Mucosa of descending colon (tissue), 3 donors: ENCODE measurements at regions not wholly inside any gene's neighbourhood (a gene's known extent, or its start where the extent isn't known, plus 50 kb on each side); places are given as distances from the start of the nearest gene placed in this dataset.

Experiments used
- ATAC-seq: fragments of 200-7000 bp; cut with Tn5 transposase; one replicate; pipeline ENCODE4 v1.9.1; 2020; ENCODE audit warnings: mild to moderate bottlenecking, moderate library complexity
- DNase-seq, 3 donors: peaks; one replicate each; pipeline ENCODE4 v3.0.0-alpha.2; 2020
- H3K36me3 ChIP-seq: fragments of 200-600 bp; one replicate; pipeline ENCODE4 v1.8.0; 2021; ENCODE audit warnings: low read depth, mild to moderate bottlenecking
- H3K4me1 ChIP-seq: fragments of 200-600 bp; one replicate; pipeline ENCODE4 v1.8.0; 2021; ENCODE audit warnings: low read depth, mild to moderate bottlenecking
- H3K4me3 ChIP-seq: fragments of 200-600 bp; one replicate; pipeline ENCODE4 v1.8.0; 2021; ENCODE audit warnings: mild to moderate bottlenecking
- H3K9me3 ChIP-seq: fragments of 200-600 bp; one replicate; pipeline ENCODE4 v1.8.0; 2021; ENCODE audit warnings: mild to moderate bottlenecking
- intact Hi-C, 2 donors: fragments of 100-400 bp; cut with DNase I in 1 of 2; cut with micrococcal nuclease in 1 of 2; formaldehyde crosslinking; loops; one replicate each; pipeline versions ENCODE4 v1.11.0 to v1.11.1; 2022; cut with DNase I, micrococcal nuclease
- TF ChIP-seq, protein P1 (sequence below): fragments of 200-600 bp; IDR thresholded peaks from one replicate; pipeline ENCODE4 v1.8.0; 2022; ENCODE audit warnings: antibody characterized with exemption, mild to moderate bottlenecking
- donor health status: DM: no; HTN: no; CAD: no; lungs with moderate emphysema.
- donor health status: DM: no; HTN: no; CAD: no.
- donor health status: DM: no; HTN: yes; CAD: no.

DNA sequence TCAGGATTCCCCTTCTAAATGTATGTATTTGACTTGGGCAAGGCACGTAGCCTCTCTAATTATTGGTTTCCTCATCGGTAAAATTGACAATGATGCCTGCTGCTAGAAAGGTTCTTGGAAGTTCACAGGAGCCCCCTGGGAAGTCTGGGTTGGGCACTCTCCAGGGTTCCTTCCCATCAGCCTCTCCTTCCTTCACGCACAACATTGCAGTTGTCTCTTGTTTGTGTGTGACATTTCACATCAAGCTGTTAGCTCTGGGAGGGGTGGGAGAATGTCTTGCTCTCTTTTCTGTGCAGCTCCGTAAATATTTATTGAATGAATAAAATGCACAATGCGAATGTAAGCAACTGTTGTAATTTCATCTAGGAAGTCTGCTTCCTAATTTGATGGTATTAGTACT, 153.2 kb upstream of the PRICKLE1 start:
- TF ChIP-seq, protein P1, sequence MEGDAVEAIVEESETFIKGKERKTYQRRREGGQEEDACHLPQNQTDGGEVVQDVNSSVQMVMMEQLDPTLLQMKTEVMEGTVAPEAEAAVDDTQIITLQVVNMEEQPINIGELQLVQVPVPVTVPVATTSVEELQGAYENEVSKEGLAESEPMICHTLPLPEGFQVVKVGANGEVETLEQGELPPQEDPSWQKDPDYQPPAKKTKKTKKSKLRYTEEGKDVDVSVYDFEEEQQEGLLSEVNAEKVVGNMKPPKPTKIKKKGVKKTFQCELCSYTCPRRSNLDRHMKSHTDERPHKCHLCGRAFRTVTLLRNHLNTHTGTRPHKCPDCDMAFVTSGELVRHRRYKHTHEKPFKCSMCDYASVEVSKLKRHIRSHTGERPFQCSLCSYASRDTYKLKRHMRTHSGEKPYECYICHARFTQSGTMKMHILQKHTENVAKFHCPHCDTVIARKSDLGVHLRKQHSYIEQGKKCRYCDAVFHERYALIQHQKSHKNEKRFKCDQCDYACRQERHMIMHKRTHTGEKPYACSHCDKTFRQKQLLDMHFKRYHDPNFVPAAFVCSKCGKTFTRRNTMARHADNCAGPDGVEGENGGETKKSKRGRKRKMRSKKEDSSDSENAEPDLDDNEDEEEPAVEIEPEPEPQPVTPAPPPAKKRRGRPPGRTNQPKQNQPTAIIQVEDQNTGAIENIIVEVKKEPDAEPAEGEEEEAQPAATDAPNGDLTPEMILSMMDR, result no peak
- Histone ChIP-seq H3K9me3 (peaks cover 3% of the 10 kb centered on the region), H3K36me3 (no peaks in the 10 kb centered on the region), H3K4me3 (no peak overlapping the region), H3K4me1 (no peaks in the 10 kb centered on the region)
- DNase-seq (peak in 1 of 3 donors; percentile 4), ATAC-seq (peak; percentile 13)
- intact Hi-C loops, result no loop called here

DNA sequence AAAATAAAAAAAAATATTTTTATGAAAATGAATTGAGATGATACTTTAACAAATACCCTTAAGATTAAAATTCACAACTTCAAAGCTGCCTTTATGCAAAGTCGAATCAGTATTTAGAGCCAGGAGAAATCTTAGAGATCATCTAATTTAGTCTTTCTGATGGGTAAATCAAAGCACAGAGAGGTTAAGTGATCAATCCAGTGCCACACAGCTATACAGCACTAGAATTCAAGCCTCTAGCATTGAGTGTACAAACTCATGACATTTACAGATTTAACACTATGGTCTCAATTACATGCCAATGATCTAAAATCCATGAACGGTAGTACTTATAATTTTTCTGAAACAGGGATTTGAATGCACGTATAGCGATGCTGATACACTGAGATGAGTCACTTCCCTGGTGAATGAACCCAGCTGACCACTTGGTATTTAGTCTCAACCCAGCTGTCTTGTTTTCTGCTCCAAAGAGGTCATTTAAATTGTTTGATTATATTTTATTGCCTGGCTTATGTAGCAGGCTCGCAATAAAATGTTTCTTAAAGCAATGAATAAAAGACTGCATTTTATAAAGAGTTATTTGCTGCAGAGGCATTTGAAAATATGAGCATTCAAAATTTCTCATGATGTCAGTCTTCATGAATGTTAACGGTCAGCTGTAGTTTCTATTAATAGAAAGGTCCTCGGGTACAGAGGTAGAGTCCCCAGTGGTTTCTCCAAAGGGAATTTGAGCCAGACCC, 152.4 kb upstream of the PRICKLE1 start:
- ATAC-seq (no peak), DNase-seq (no peak)
- intact Hi-C loops, result no loop called here
- Histone ChIP-seq H3K4me3 (no peak overlapping the region), H3K4me1 (no peaks in the 10 kb centered on the region), H3K36me3 (no peaks in the 10 kb centered on the region), H3K9me3 (peaks cover 3% of the 10 kb centered on the region)
- TF ChIP-seq, protein P1, result no peak

DNA sequence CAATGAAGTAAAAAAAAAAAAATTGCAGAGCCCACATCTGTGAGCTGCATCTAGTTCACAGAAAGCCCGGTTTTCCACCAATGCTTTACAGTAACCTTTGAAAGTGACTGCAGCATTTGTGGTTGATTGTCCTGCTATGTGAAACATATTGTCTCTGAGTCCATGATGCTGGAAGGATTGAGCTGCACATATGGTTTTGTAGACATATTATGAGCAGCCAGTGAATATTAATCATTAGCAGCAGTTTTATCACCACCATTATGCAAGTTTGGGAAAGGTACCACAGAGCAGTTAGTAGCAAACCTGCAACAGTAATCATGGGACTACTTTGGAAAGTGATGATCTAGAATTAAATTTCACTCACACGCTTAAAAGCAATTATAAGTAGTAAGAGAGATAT, 151.5 kb upstream of the PRICKLE1 start:
- DNase-seq, result no peak
- no peaks in the 10 kb centered on the region for H3K9me3 ChIP-seq
- intact Hi-C loops, result no loop called here
- TF ChIP-seq, protein P1, result no peak
- no peaks in the 10 kb centered on the region for H3K4me1 ChIP-seq
- H3K4me3 ChIP-seq, result no peak overlapping the region
- no peaks in the 10 kb centered on the region for H3K36me3 ChIP-seq
- ATAC-seq, result no peak

DNA sequence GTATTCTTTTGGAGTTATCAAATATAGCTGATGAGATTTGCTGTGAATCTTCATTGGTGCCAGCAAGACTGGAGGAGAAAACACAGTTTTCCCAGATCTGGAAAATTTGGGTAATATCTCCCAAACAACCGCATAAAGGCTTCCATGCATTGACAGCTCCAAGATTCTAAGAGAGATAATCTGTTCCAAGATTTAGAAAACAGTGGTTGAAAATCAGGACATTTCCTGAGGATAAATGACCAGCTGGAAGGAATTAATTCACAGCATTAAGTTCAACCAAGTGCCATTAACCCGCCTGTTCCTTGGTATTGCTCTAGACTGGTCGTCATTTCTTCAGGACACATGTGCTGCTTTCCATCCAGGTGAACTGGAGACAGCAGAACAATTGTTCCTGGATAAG, 147.9 kb upstream of the PRICKLE1 start:
- DNase-seq (no peak), ATAC-seq (no peak)
- no peaks in the 10 kb centered on the region for H3K36me3 ChIP-seq
- H3K9me3 ChIP-seq, result no peaks in the 10 kb centered on the region
- intact Hi-C loops, result no loop called here
- H3K4me1 ChIP-seq, result no peaks in the 10 kb centered on the region
- TF ChIP-seq, protein P1, result no peak
- no peak overlapping the region for H3K4me3 ChIP-seq

DNA sequence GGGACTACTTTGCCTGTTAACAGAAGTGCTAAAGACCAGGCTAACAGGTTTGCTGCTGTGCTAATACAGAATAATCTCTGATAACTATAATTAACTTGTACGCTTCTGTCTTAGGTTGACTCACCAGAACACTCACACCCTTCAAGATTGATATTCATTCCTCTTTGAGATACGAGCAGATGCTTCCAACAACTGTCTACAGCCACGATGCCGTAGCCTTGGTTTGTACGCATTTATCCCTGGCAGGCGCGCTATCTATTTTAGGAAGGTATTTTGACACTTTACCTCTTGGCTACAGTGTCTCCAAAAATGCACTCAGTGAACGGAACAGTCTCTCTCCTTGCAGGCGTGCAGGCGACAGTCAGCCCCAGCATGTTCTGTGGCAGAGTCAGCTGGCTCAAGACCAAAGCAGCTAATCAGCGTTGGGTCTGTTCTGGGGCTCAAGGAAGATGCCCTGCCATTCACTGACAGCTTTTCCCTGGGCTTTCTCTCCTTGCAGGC, 146.4 kb upstream of the PRICKLE1 start:
- ATAC-seq (no peak), DNase-seq (no peak)
- no peaks in the 10 kb centered on the region for H3K9me3 ChIP-seq
- H3K4me1 ChIP-seq, result no peaks in the 10 kb centered on the region
- no peak overlapping the region for H3K4me3 ChIP-seq
- no peaks in the 10 kb centered on the region for H3K36me3 ChIP-seq
- intact Hi-C loops, result no loop called here
- TF ChIP-seq, protein P1, result no peak
